Heart left ventricle (tissue), 16 donors: ENCODE measurements at regions not wholly inside any gene's neighbourhood (a gene's known extent, or its start where the extent isn't known, plus 50 kb on each side); places are given as distances from the start of the nearest gene placed in this dataset.

Experiments used
- ATAC-seq, 4 donors: fragments of 200-7000 bp; cut with Tn5 transposase; one replicate each; pipeline ENCODE4 v1.9.1; 2020 to 2022; ENCODE audit warnings: moderate library complexity in 4 of 4, mild to moderate bottlenecking in 3 of 4, moderate number of reproducible peaks in 1 of 4
- DNase-seq, 5 donors: peaks; one replicate each; pipeline ENCODE4 v3.0.0-alpha.2; 2020
- H3K27ac ChIP-seq, 12 donors: fragments of 200-600 bp; sonication (generic) in 4 of 12; one replicate each; pipeline versions ENCODE4 v1.5.0 to v1.8.0; 2016 to 2022; ENCODE audit warnings: mild to moderate bottlenecking in 2 of 12
- H3K27me3 ChIP-seq, 9 donors: fragments of 200-600 bp; sonication (generic) in 2 of 9; one replicate each; pipeline versions ENCODE4 v1.5.1 to v1.8.0; 2016 to 2022; ENCODE audit warnings: mild to moderate bottlenecking in 3 of 9
- H3K36me3 ChIP-seq, 9 donors: fragments of 200-600 bp; sonication (generic) in 2 of 9; one replicate each; pipeline versions ENCODE4 v1.5.0 to v1.8.0; 2018 to 2022; ENCODE audit warnings: mild to moderate bottlenecking in 2 of 9
- H3K4me1 ChIP-seq, 12 donors: fragments of 200-600 bp; sonication (generic) in 4 of 12; one replicate each; pipeline versions ENCODE4 v1.5.0 to v1.8.0; 2016 to 2022; ENCODE audit warnings: mild to moderate bottlenecking in 3 of 12
- H3K4me3 ChIP-seq, 12 donors: fragments of 200-600 bp; sonication (generic) in 4 of 12; one replicate each; pipeline versions ENCODE4 v1.5.0 to v1.8.0; 2017 to 2022; ENCODE audit warnings: mild to moderate bottlenecking in 9 of 12, moderate library complexity in 4 of 12
- H3K9me3 ChIP-seq, 12 donors: fragments of 200-600 bp; sonication (generic) in 4 of 12; one replicate each; pipeline versions ENCODE4 v1.5.0 to v1.8.0; 2016 to 2022; ENCODE audit warnings: mild to moderate bottlenecking in 1 of 12
- CTCF ChIP-seq, 12 donors: fragments of 200-600 bp; sonication (generic) in 4 of 12; IDR thresholded peaks; one replicate each; pipeline versions ENCODE4 v1.5.0 to v1.8.0; 2018 to 2022; ENCODE audit warnings: antibody characterized with exemption in 12 of 12, mild to moderate bottlenecking in 5 of 12
- POLR2A ChIP-seq, 2 donors: fragments of 450-650 bp; IDR thresholded peaks; one replicate each; pipeline ENCODE4 v1.6.1; 2017; ENCODE audit warnings: antibody characterized with exemption in 2 of 2, mild to moderate bottlenecking in 2 of 2, moderate library complexity in 2 of 2
- WGBS, 4 donors: extraction: QIAGEN DNeasy Blood & Tissue Kit in 2 of 4; methylation state at CpG; one replicate each; pipeline versions ENCODE4 v1.1.5 to v1.1.7; 2013 to 2018; 5-methylcytosine and 5-hydroxymethylcytosine counted together
- intact Hi-C, 10 donors: fragments of 100-400 bp; cut with DNase I; formaldehyde crosslinking; loops; one replicate each; pipeline versions ENCODE4 v1.11.1 to v1.14.2; 2022
- donor health status: ischemic (EF 13 %, LVEDD 7.1; RV severe dilation, severe dysfunction).
- donor health status: healthy with polysubstance abuse.
- donor health status: DM: no; HTN: yes; CAD: no.
- donor health status: DM: no; HTN: no; CAD: no.
- donor health status: ischemic (EF 25% LVEDD 6.9; RV normal size, moderate dysfunction).
- donor health status: ischemic (EF 25% LVEDD 5.7; RV mildly dilated, moderate dysfunction).
- donor health status: healthy.
- donor health status: DM: yes; HTN: yes; CAD: no.
- donor health status: ischemic (EF 35%, LVEDD 5.7; RV mildly dilated, moderate dysfunction).
- donor health status: nonischemic (EF 11% LVEDD 7.7; RV severe dilation, severe dysfunction).
- donor health status: DM: yes; HTN: yes; CAD: no.
- donor health status: PGD.
- donor health status: ischemic (EF 29% LVEDD 5.4; RV normal size, mild dysfunction).
- donor health status: nonischemic (EF 23%, LVEDD 6.1; RV moderate dilation, normal function).

DNA sequence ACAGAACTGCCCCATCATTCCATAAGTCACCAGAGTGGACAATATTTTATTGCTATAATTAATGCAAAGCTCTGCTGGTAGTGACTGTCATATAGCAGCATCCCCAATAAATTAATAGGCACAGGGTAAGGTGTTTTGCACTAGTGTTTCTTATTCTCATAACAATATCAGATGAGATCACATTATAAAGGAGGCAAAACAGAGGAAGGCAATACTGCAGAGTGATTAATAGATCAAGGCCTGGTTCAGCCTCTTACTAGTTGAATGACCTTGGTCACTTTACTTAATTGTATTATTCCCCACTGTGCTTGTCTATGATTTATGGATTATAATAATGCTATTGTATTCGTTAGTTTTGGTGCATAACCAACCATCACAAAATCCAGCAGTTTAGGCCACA lies 784.8 kb downstream of the VRK1 start:
- no peak for TF ChIP-seq POLR2A (IDR thresholded peaks at IDR 0.05)
- no peak for TF ChIP-seq CTCF (IDR thresholded peaks at IDR 0.05)
- DNase-seq (no peak), ATAC-seq (no peak)
- Histone ChIP-seq H3K4me1 (no peaks in the 10 kb centered on the region), H3K9me3 (no peaks in the 10 kb centered on the region), H3K36me3 (no peaks in the 10 kb centered on the region), H3K4me3 (no peak overlapping the region), H3K27ac (no peak overlapping the region), H3K27me3 (no peaks in the 10 kb centered on the region)
- intact Hi-C loops, result no loop called here
- WGBS, 4 donors, result 50 to 58% (median 53%) methylated on average over 1 of the region's 1 CpG

DNA sequence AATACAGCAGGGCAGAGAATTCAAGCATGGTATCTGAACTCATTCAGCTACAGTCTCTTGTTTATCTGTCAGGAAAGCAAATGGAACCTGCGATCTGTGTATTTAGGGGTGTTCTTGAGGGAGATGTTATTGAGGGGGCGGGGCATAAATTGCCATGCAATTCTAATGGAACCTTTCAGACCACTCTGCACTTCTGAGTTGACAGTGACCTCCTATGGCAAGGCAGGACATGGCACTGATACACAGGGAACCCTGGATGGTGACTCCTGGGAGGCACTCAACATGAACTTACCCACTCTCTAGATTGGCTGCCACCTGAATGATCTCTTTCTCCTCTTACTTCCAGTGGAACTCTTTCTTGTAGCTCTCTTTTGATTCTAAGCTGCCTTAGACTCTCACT lies 787.3 kb downstream of the VRK1 start:
- Histone ChIP-seq H3K27ac (no peak overlapping the region), H3K9me3 (no peaks in the 10 kb centered on the region), H3K36me3 (no peaks in the 10 kb centered on the region), H3K4me3 (no peak overlapping the region), H3K27me3 (no peaks in the 10 kb centered on the region), H3K4me1 (no peaks in the 10 kb centered on the region)
- ATAC-seq (no peak), DNase-seq (no peak)
- 47 to 55% (median 50%) methylated on average over 2 of the region's 2 CpGs for WGBS, 4 donors
- no peak for TF ChIP-seq POLR2A (IDR thresholded peaks at IDR 0.05)
- TF ChIP-seq CTCF (IDR thresholded peaks at IDR 0.05), result no peak
- intact Hi-C loops, result no loop called here

DNA sequence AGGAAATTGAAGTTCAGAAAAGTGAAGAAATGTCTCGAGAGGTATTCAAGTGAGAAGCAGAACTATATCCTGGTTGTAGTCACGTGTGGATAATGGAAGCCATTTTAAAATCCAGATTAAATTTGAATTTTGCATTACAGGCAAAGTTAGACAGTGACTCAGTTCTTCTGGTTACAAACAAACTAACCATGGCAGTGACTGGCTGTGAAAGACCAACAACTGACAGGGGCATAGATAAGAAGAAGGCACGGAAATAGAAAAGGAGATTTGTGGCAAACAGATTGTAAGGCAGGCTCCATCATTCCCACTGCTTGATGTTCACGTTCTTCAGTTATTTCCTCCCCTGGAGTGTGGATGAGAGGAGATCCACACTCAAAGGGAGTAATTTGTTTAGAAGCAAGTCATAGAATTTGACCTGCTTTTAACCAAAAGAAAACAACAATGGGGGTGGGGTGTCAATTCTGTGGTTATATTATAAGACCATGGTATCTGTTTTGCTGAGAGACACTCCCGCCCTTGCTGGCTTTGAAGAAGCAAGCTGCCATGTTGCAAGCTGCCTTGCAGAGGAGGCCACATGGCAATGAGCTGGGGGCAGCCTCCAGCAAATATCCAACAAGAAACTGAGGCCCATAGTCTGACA lies 795.3 kb downstream of the VRK1 start:
- WGBS, 4 donors, result 50 to 62% (median 52%) methylated on average over 5 of the region's 5 CpGs
- no peak for DNase-seq
- Histone ChIP-seq H3K27ac (no peak overlapping the region), H3K4me3 (no peak overlapping the region), H3K36me3 (no peaks in the 10 kb centered on the region), H3K4me1 (no peaks in the 10 kb centered on the region), H3K27me3 (no peaks in the 10 kb centered on the region), H3K9me3 (no peaks in the 10 kb centered on the region)
- intact Hi-C loops, result no loop called here
- ATAC-seq, result no peak
- TF ChIP-seq POLR2A (IDR thresholded peaks at IDR 0.05) (no peak), CTCF (IDR thresholded peaks at IDR 0.05) (no peak)

DNA sequence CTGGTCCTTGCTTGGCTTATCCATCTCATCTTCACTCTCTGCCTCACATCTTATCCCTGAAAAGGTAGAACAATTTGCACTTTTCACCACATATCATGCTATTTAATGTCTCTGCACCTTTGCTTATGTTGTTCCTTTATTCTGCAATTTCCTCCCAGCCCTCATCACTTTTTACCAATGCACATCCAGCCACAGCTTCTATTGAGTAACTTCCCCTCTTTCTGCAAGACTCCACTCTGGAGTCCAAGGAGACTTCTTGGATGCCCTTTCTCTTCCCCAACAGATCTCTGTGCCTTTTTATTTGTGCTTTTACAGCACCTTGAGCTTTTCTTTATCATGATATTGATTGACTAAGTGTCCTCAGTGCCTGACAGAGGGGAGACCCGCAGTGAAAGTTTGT lies 797.1 kb downstream of the VRK1 start:
- no peaks in the 10 kb centered on the region for H3K9me3 ChIP-seq
- H3K4me1 ChIP-seq, result no peaks in the 10 kb centered on the region
- H3K27me3 ChIP-seq, result no peaks in the 10 kb centered on the region
- intact Hi-C loops, result no loop called here
- TF ChIP-seq POLR2A (IDR thresholded peaks at IDR 0.05) (no peak), CTCF (IDR thresholded peaks at IDR 0.05) (no peak)
- H3K4me3 ChIP-seq, result no peak overlapping the region
- H3K36me3 ChIP-seq, result no peaks in the 10 kb centered on the region
- 86 to 89% (median 87%) methylated on average over 1 of the region's 1 CpG for WGBS, 4 donors
- ATAC-seq, result no peak
- no peak overlapping the region for H3K27ac ChIP-seq
- DNase-seq, result no peak
